GM06990 (cell line): ENCODE measurements at regions not wholly inside any gene's neighbourhood (a gene's known extent, or its start where the extent isn't known, plus 50 kb on each side); places are given as distances from the start of the nearest gene placed in this dataset.

Experiments
- DNase-seq: peaks from one replicate; pipeline ENCODE4 v3.0.0-alpha.2; 2011; ENCODE audit not compliant: insufficient read length; ENCODE audit errors: extremely low read depth
- H3K27me3 ChIP-seq: replicated peaks from 2 replicates; pipeline ENCODE4 v1.6.0; 2011; ENCODE audit warnings: low read length; ENCODE audit not compliant: control insufficient read depth, insufficient read depth
- H3K36me3 ChIP-seq: 2 replicates; pipeline ENCODE4 v1.5.1; 2011; ENCODE audit warnings: low read length; ENCODE audit not compliant: control insufficient read depth, insufficient read depth
- H3K4me3 ChIP-seq: replicated peaks from 2 replicates; pipeline ENCODE4 v1.5.1; 2011; ENCODE audit warnings: low read depth, mild to moderate bottlenecking, control low read depth, low read length
- CTCF ChIP-seq: IDR thresholded peaks from 2 replicates; pipeline ENCODE4 v1.5.1; 2011; ENCODE audit warnings: low read length, control low read depth, mild to moderate bottlenecking, inconsistent platforms; ENCODE audit not compliant: insufficient read depth, poor library complexity, severe bottlenecking

- no peaks in the 10 kb centered on the region for H3K27me3 ChIP-seq
- H3K4me3 ChIP-seq, result no peak overlapping the region
- H3K36me3 ChIP-seq, result no peaks in the 10 kb centered on the region
- no peak for TF ChIP-seq CTCF
- no peak for DNase-seq
Measured at GRCh38 chr16:63752347-63752746, 1369.5 kb downstream of the CDH11 start.

GRCh38 chr16:63749276-63749675 is 1372.6 kb downstream of the CDH11 start:
- no peak for TF ChIP-seq CTCF

GRCh38 chr16:63745456-63745855 is 1376.4 kb downstream of the CDH11 start:
- H3K4me3 ChIP-seq, result no peak overlapping the region
- no peak for TF ChIP-seq CTCF
- no peaks in the 10 kb centered on the region for H3K27me3 ChIP-seq
- H3K36me3 ChIP-seq, result no peaks in the 10 kb centered on the region
- no peak for DNase-seq

More at GRCh38 chr16:63749276-63749675, 1372.6 kb downstream of the CDH11 start:
- no peak for DNase-seq
- no peak overlapping the region for H3K4me3 ChIP-seq
- no peaks in the 10 kb centered on the region for H3K27me3 ChIP-seq
- H3K36me3 ChIP-seq, result no peaks in the 10 kb centered on the region

GRCh38 chr16:63744077-63744874 is 1377.6 kb downstream of the CDH11 start:
- Histone ChIP-seq H3K4me3 (no peak overlapping the region), H3K27me3 (no peaks in the 10 kb centered on the region), H3K36me3 (no peaks in the 10 kb centered on the region)
- no peak for TF ChIP-seq CTCF
- DNase-seq, result no peak

- TF ChIP-seq CTCF, result no peak
- no peak overlapping the region for H3K4me3 ChIP-seq
- DNase-seq, result no peak
- H3K27me3 ChIP-seq, result no peaks in the 10 kb centered on the region
- no peaks in the 10 kb centered on the region for H3K36me3 ChIP-seq
Measured at GRCh38 chr16:63742150-63742549, 1379.7 kb downstream of the CDH11 start.
